ENCODE measurements at regions not wholly inside any gene's neighbourhood (a gene's known extent, or its start where the extent isn't known, plus 50 kb on each side); places are given as distances from the start of the nearest gene placed in this dataset.

DNA sequence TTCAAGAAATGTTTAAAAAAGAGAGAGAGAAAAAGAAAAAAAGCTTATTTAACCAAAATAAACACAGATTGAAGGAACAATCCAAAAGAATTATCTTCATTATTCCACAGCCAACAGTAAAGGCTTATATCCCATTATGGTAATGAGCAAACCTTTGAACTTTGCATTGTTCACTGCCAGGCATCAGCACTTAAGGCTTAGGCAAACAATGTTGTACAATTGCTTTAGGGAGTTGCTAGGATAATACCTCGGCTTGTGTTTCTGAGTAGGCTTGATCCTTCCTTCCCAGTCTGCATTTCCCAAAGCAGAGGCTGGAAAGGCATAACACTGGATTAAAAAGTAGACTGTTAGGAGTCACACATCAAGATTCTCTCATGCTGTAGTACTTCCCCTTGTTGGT lies 352.7 kb upstream of the IGFBP7 start:
- no peak for TF ChIP-seq POLR2A (IDR thresholded peaks at IDR 0.05)
- TF ChIP-seq, protein P1, sequence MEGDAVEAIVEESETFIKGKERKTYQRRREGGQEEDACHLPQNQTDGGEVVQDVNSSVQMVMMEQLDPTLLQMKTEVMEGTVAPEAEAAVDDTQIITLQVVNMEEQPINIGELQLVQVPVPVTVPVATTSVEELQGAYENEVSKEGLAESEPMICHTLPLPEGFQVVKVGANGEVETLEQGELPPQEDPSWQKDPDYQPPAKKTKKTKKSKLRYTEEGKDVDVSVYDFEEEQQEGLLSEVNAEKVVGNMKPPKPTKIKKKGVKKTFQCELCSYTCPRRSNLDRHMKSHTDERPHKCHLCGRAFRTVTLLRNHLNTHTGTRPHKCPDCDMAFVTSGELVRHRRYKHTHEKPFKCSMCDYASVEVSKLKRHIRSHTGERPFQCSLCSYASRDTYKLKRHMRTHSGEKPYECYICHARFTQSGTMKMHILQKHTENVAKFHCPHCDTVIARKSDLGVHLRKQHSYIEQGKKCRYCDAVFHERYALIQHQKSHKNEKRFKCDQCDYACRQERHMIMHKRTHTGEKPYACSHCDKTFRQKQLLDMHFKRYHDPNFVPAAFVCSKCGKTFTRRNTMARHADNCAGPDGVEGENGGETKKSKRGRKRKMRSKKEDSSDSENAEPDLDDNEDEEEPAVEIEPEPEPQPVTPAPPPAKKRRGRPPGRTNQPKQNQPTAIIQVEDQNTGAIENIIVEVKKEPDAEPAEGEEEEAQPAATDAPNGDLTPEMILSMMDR (IDR thresholded peaks at IDR 0.05) = no peak

All from heart left ventricle (tissue), 13 donors.